GM18520 (cell line): ENCODE measurements at regions not wholly inside any gene's neighbourhood (a gene's known extent, or its start where the extent isn't known, plus 50 kb on each side); places are given as distances from the start of the nearest gene placed in this dataset.
"Not testable (repeated sequence)": the region's sequence is repeated elsewhere in the genome, so short reads cannot be mapped to it uniquely, and the experiment has no call there.

Experiments used
- ATAC-seq: cut with Tn5 transposase; IDR thresholded peaks from one replicate; pipeline ENCODE4 v1.9.1; 2021; ENCODE audit not compliant: unreplicated experiment

GRCh38 chr1:102365071-102365470 lies 368.3 kb upstream of the OLFM3 start:
- no peak for ATAC-seq

DNA sequence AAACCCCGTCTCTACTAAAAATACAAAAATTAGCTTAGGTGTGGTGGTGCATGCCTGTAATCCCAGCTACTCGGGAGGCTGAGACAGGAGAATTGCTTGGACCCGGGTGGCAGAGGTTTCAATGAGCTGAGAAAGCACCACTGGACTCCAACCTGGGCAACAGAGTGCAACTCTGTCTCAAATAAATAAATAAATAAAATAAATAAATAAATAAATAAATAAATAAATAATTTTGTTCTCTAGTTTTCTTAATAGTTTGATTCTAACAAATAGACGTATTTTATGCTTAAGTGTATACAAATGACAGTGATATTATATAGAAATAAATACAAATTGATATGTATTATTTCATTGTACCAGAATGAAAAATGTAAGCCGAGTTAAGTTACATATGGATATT lies 339.9 kb upstream of the OLFM3 start:
- no peak for ATAC-seq

- no peak for ATAC-seq
Observed at GRCh38 chr1:102318104-102318806, 321.5 kb upstream of the OLFM3 start.

DNA sequence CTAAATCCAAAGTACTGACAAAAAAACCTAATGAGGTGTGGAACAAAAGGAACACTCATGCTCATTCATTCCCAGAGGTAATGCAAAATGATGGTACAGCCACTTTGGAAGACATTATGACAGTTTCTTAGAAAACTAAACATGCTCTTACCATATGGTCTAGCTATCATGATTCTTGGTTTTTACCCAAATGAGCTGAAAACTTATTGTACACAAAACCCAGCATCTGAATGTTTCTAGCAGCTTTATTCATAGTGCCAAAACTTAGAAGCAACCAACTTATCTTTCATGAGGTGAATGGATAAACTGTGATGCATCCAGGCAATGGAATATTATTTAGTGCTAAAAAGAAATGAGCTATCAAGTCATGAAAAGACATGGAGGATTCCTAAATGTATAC lies 318.4 kb upstream of the OLFM3 start:
- ATAC-seq, result no peak

DNA sequence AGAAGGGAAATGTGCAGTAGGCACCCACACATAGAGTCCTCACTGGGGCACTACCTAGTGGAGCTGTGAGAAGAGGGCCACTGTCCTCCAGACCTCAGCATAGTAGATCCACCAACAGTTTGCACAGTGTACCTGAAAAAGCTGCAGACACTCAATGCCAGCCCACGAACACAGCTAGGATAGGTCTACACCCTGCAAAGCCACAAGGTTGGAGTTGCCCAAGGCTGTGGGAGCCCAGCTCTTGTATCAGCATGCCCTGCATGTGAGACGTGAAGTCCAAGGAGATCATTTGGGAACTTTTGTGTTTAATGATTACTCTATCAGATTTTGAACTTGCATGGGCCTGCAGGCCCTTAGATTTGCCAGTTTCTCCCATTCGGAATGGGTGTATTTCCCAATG lies 299.4 kb upstream of the OLFM3 start:
- no peak for ATAC-seq

- ATAC-seq, result no peak
Observed at GRCh38 chr1:102282955-102283354, 286.2 kb upstream of the OLFM3 start.

- no peak for ATAC-seq
Observed at GRCh38 chr1:102262994-102263393, 266.3 kb upstream of the OLFM3 start.

DNA sequence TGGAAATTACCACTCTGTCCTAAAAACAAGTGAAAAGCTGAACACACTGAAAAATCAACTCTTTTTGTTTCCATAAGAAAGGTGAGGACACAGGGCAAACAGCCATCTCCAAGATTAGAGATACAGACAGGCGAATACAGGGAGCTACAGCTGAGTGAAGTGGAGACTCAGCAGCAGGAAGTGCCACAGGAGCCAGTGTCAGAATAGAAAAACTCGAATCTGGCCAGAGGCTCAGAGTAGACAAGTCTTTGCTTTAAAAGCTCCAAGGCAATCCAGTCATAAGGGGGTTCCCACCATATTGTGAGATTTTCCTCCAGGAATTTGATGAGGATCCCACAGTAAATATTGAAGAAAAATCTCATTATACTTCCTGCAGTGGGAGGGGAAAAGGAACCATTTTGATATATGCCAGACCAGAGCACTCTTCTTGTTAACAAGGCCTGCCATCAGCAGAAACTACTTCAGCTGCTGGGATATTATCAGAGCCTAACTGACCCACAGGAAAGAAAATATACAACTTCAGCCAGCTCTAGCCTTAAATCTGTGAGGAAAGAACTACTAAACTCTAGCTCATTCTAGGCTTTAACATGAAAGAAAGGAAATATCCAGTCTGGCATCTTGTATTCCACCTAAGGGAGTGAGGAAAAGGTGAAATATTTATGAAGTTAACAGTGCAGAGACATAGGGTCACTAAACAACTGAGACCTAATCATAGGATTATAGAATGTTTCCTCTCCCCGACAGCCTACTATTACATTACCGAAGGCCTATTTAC lies 256.2 kb upstream of the OLFM3 start:
- no peak for ATAC-seq

- ATAC-seq, result peak; percentile 59
Observed at GRCh38 chr1:102241431-102242338, 245.0 kb upstream of the OLFM3 start.

DNA sequence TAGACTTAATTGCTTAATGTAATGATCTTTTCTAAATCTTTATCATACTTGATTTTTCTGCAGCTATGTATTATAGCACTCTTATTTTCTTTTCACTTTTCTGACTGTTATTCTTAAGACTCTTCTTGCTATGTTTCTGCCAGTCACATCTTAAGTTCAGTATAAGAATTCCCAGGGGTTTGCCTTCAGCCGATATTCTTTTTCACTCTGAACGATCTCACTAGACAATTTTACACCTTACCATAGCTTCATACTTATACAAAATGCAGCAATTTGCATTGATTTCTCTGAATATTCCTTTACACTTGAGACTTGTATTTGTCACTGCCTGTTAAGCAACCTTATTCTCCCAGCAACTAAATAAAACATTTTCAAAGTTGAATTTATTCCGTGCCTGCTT lies 242.5 kb upstream of the OLFM3 start:
- ATAC-seq, result no peak

GRCh38 chr1:102234753-102235359 lies 238.1 kb upstream of the OLFM3 start:
- no peak for ATAC-seq

DNA sequence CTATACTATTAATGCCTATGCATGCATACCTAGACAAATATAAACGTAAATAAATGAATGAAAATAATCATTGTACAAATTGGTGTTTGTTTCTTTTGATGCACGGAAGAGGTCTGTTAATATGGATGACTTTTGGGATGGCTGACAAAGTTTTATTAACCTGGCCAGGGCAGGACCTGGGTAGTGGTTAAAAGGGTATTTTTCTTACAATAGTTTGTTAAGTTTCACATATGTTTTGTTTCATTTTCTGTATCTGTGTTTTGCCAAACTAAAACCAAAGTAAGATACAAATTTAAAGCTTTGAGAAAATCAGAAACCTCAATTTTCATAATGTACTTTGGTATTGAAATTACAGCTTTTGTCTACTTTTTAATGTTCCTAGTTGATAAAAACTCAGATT lies 222.7 kb upstream of the OLFM3 start:
- ATAC-seq, result peak; percentile 69

DNA sequence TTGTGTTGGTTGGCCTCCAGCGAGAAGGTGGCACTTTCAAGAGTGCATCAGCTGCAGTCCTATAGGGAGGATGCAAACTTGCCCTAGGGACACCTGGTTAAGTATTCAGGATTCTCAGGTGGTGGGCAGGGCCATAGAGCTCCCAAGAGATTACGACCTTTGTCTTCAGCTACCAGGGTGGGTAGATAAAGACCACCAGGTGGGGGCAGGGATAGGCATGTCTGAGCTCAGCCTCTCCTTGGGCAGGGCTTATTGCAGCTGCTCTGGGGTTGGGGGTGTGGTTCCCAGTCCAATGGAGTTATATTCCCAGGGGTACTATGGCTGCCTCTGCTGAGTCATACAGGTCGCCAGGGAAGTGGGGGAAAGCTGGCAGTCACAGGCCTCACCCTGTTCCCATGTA lies 214.2 kb upstream of the OLFM3 start:
- ATAC-seq, result not testable (repeated sequence)

DNA sequence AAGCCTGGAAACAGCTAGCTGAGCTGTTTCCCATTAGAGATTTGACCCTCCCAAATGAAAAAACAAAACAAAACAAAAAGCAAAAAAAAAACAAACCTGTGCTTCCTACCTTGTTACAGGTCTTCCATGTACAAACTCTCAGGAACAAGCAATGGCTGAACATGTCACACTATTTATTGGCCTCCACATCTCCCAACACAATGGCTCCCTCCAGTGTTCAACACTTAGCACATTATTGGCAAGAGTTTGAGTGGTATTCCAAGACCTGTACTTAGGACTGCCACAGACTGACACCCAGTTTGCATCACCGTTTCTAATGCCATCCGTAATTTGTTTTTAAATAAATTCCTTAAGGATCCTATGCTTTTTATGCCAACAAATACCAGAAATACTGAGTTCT lies 195.0 kb upstream of the OLFM3 start:
- ATAC-seq, result no peak

- ATAC-seq, result no peak
Observed at GRCh38 chr1:102190429-102190828, 193.7 kb upstream of the OLFM3 start.

DNA sequence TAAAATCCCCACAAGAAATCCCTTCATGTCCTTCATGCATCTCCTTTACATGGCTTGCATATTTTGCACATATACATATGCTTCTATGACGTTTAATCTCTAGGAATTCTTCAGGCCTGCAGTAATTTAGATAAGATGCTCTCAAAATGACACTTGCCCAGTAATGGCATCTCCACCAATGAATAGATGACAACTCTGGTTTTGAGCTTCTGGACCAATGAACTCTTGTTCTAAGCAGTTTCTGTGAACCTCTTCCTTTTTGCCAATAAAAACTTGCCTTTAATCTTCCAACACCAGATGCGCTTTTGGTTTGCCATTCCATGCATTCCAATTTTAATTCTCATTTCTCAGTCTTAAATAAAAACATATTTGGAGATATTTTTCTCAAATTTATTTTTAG lies 189.8 kb upstream of the OLFM3 start:
- ATAC-seq, result no peak

DNA sequence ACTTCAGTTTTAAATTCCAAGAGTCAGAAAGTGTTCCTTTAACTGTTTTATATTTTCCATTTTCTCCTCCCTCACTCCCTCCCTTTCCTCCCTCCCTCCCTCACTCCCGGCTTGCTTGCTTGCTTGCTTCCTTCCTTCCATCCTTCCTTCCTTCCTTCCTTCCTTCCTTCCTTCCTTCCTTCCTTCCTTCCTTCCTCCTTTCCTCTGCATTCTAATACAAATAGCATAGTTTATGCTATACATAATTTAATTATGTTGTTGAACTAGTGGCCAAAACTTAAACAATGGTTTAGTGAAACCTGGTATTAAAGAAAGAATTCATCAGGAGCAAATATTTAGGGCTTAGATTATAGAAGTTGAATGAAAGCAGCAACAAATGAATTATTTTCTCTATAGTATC lies 188.5 kb upstream of the OLFM3 start:
- ATAC-seq, result no peak

GRCh38 chr1:102184477-102184876 lies 187.8 kb upstream of the OLFM3 start:
- ATAC-seq, result no peak

DNA sequence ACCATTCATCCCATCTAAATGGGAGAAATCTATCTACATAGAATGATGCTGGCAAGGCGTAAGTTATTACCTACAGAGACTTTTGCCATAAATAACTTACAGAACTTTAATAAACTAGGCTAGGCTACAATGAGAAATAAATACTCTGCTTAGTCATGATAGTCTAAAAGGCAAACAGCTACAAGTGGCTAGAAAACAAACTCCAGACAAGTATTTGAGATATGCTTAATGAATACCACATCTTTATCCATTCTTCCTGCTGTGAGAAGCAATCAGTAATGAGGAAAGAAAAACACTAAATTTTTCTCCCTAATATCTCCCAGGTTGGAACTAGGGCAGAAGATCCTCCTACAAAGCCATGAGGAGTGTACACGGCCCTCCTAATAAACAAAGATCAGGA lies 187.0 kb upstream of the OLFM3 start:
- ATAC-seq, result no peak

- no peak for ATAC-seq
Observed at GRCh38 chr1:102182603-102183260, 186.0 kb upstream of the OLFM3 start.

DNA sequence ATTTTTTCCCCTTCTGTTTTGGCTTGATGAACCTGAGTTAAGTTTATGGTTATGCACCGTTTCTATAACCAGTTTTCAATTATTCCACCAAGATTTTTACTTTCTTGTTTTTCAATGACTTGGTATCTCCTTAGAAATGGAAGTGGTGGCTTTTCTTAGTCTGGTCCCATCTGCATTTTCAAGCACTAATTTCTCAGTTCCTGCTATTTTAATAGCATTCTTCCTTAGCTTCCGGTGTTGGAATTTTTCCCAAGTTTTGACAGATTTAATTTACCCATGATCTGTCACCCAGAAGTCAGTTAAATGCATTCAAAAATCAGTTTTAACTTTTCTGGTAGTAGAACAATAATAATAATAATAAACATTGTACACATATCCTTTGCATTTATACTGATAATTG lies 184.6 kb upstream of the OLFM3 start:
- no peak for ATAC-seq
